GM03348 (cell line): ENCODE measurements at regions not wholly inside any gene's neighbourhood (a gene's known extent, or its start where the extent isn't known, plus 50 kb on each side); places are given as distances from the start of the nearest gene placed in this dataset.
A peak's percentile ranks its signal among the peaks of the same experiment; 100 is the strongest.

Source experiments
- DNase-seq: peaks from one replicate; pipeline ENCODE4 v3.0.0; 2012; ENCODE audit warnings: low spot score

GRCh38 chr5:39475159-39475571, 50.4 kb upstream of the DAB2 start:
- peak; percentile 33 for DNase-seq
